Gastroesophageal sphincter (tissue), 3 donors: ENCODE measurements at regions not wholly inside any gene's neighbourhood (a gene's known extent, or its start where the extent isn't known, plus 50 kb on each side); places are given as distances from the start of the nearest gene placed in this dataset.

ENCODE experiments used
- CTCF ChIP-seq, 4 experiments: fragments of 200-600 bp in 2 of 4; fragments of 450-650 bp in 2 of 4; sonication (generic) in 1 of 4; IDR thresholded peaks; one replicate each; pipeline ENCODE4 v1.5.1; 2017 to 2019; ENCODE audit warnings: antibody characterized with exemption in 4 of 4, mild to moderate bottlenecking in 2 of 4, moderate library complexity in 2 of 4
- EP300 ChIP-seq: sonication (generic); formaldehyde crosslinking; IDR thresholded peaks from one replicate; pipeline ENCODE4 v1.6.1; 2017; ENCODE audit warnings: antibody characterized with exemption, mild to moderate bottlenecking
- POLR2A ChIP-seq, 2 donors: fragments of 450-650 bp; IDR thresholded peaks; one replicate each; pipeline ENCODE4 v1.6.1; 2017; ENCODE audit warnings: antibody characterized with exemption in 2 of 2, mild to moderate bottlenecking in 2 of 2, moderate library complexity in 1 of 2
- POLR2AphosphoS5 ChIP-seq: sonication (generic); formaldehyde crosslinking; IDR thresholded peaks from one replicate; pipeline ENCODE4 v1.6.1; 2017; ENCODE audit warnings: antibody characterized with exemption

DNA sequence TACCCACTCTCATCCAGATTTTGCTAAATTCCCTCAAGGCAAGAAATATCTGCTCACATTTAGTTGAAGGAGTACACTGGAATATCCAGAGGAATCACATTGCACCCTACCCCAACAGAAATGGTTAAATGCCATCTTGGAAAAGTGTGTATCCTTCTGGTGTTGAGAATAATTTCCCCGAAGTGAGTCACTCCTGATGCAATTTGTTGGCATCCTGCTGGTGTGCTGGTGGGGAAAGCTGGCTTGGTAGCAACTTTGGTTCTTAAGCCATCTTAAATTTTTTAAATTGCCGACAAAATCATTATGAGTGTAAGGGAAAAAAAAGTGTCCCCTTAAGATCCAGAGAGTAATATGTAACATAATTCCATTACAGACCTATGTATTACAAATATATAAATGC lies 337.3 kb upstream of the DACH1 start:
- no peak for TF ChIP-seq CTCF (IDR thresholded peaks at IDR 0.05)
- no peak for TF ChIP-seq POLR2AphosphoS5
- no peak for TF ChIP-seq POLR2A (IDR thresholded peaks at IDR 0.05)
- TF ChIP-seq EP300: no peak
